Nucleus accumbens (tissue), 56 donors: ENCODE measurements at regions not wholly inside any gene's neighbourhood (a gene's known extent, or its start where the extent isn't known, plus 50 kb on each side); places are given as distances from the start of the nearest gene placed in this dataset.
A peak's percentile ranks its signal among the peaks of the same experiment; 100 is the strongest.

Experiments
- DNase-seq, 56 donors: peaks; one replicate each; lab custom pipeline; 2025; lab: John Stamatoyannopoulos, UW

GRCh38 chr18:24862201-24862816 lies 401.9 kb downstream of the HRH4 start:
- peak in 1 of 56 donors; percentile 1 for DNase-seq

- DNase-seq, result no peak
Measured at GRCh38 chr18:24868311-24868710, 407.9 kb downstream of the HRH4 start.

GRCh38 chr18:24868760-24869237 lies 408.4 kb downstream of the HRH4 start:
- DNase-seq, result no peak

GRCh38 chr18:24869285-24869684 lies 408.8 kb downstream of the HRH4 start:
- no peak for DNase-seq

GRCh38 chr18:24875286-24875685 lies 414.8 kb downstream of the HRH4 start:
- DNase-seq, result no peak

- DNase-seq, result no peak
Measured at GRCh38 chr18:24875777-24876176, 415.3 kb downstream of the HRH4 start.

GRCh38 chr18:24876266-24876665 lies 415.8 kb downstream of the HRH4 start:
- DNase-seq, result no peak

GRCh38 chr18:24877066-24877465 lies 416.6 kb downstream of the HRH4 start:
- peak in 1 of 56 donors; percentile 5 for DNase-seq

GRCh38 chr18:24877546-24877945 lies 417.1 kb downstream of the HRH4 start:
- DNase-seq, result peak in 2 of 56 donors; percentile 6 to 35

- DNase-seq, result peak in 6 of 56 donors; percentile 0 to 58 (median 24)
Measured at GRCh38 chr18:24878289-24878688, 417.9 kb downstream of the HRH4 start.

GRCh38 chr18:24885276-24885675 lies 424.8 kb downstream of the HRH4 start:
- no peak for DNase-seq

- no peak for DNase-seq
Measured at GRCh38 chr18:24894880-24895279, 434.4 kb downstream of the HRH4 start.

- no peak for DNase-seq
Measured at GRCh38 chr18:24897461-24897860, 437.0 kb downstream of the HRH4 start.

- no peak for DNase-seq
Measured at GRCh38 chr18:24910221-24910620, 441.7 kb downstream of the ZNF521 start.

- no peak for DNase-seq
Measured at GRCh38 chr18:24913507-24914170, 438.3 kb downstream of the ZNF521 start.

- no peak for DNase-seq
Measured at GRCh38 chr18:24914171-24914525, 437.8 kb downstream of the ZNF521 start.

GRCh38 chr18:24914685-24915084 lies 437.3 kb downstream of the ZNF521 start:
- DNase-seq, result no peak

GRCh38 chr18:24915547-24915946 lies 436.4 kb downstream of the ZNF521 start:
- DNase-seq, result no peak

- no peak for DNase-seq
Measured at GRCh38 chr18:24917767-24918166, 434.2 kb downstream of the ZNF521 start.

GRCh38 chr18:24918257-24918656 lies 433.7 kb downstream of the ZNF521 start:
- DNase-seq, result no peak

- DNase-seq, result no peak
Measured at GRCh38 chr18:24919181-24919797, 432.7 kb downstream of the ZNF521 start.

- no peak for DNase-seq
Measured at GRCh38 chr18:24922491-24922890, 429.5 kb downstream of the ZNF521 start.
